H1 (cell line): ENCODE measurements at regions not wholly inside any gene's neighbourhood (a gene's known extent, or its start where the extent isn't known, plus 50 kb on each side); places are given as distances from the start of the nearest gene placed in this dataset.

Experiments
- CREB1 ChIP-seq: IDR thresholded peaks from 2 replicates; pipeline ENCODE4 v1.6.1; 2012; ENCODE audit warnings: inconsistent platforms
- GTF2F1 ChIP-seq: IDR thresholded peaks from 2 replicates; pipeline ENCODE4 v1.6.1; 2012; ENCODE audit warnings: low read depth, low read length, improper control_type of control experiment, borderline replicate concordance
- HDAC2 ChIP-seq, 2 experiments: fragments of 300-600 bp in 1 of 2; sonication (generic) in 1 of 2; IDR thresholded peaks; 2 replicates each; pipeline ENCODE4 v1.6.1; 2011 to 2012; ENCODE audit warnings: low read depth in 2 of 2, low read length in 2 of 2, mild to moderate bottlenecking in 2 of 2, moderate library complexity in 2 of 2, borderline replicate concordance in 1 of 2, inconsistent platforms in 1 of 2
- KDM4A ChIP-seq: IDR thresholded peaks from one replicate; pipeline ENCODE4 v1.7.1; 2012; ENCODE audit warnings: low read depth, mild to moderate bottlenecking, moderate library complexity, low read length, inconsistent platforms; ENCODE audit not compliant: severe bottlenecking
- PHF8 ChIP-seq: fragments of 200-600 bp; sonication (generic); conservative IDR thresholded peaks from 2 replicates; pipeline ENCODE4 v1.7.1; 2012; ENCODE audit warnings: low read depth, mild to moderate bottlenecking, inconsistent platforms, low read length, moderate library complexity
- SP1 ChIP-seq: IDR thresholded peaks from 2 replicates; pipeline ENCODE4 v1.6.1; 2011; ENCODE audit warnings: low read depth, low read length
- SRF ChIP-seq: IDR thresholded peaks from 2 replicates; pipeline ENCODE4 v1.6.1; 2011; ENCODE audit warnings: mild to moderate bottlenecking, low read depth, low read length, moderate library complexity
- SUZ12 ChIP-seq: fragments of 200-600 bp; sonication (generic); IDR thresholded peaks from 2 replicates; pipeline ENCODE4 v1.6.1; 2012; ENCODE audit warnings: mild to moderate bottlenecking, inconsistent platforms, low read length, moderate library complexity, mixed read lengths
- TAF1 ChIP-seq: IDR thresholded peaks from 2 replicates; pipeline ENCODE4 v1.6.1; 2011; ENCODE audit warnings: mild to moderate bottlenecking, low read depth, low read length
- TF ChIP-seq, protein P1 (sequence below): IDR thresholded peaks from 2 replicates; pipeline ENCODE4 v1.6.1; 2011; ENCODE audit warnings: low read depth, mild to moderate bottlenecking, low read length; ENCODE audit not compliant: insufficient read depth

DNA sequence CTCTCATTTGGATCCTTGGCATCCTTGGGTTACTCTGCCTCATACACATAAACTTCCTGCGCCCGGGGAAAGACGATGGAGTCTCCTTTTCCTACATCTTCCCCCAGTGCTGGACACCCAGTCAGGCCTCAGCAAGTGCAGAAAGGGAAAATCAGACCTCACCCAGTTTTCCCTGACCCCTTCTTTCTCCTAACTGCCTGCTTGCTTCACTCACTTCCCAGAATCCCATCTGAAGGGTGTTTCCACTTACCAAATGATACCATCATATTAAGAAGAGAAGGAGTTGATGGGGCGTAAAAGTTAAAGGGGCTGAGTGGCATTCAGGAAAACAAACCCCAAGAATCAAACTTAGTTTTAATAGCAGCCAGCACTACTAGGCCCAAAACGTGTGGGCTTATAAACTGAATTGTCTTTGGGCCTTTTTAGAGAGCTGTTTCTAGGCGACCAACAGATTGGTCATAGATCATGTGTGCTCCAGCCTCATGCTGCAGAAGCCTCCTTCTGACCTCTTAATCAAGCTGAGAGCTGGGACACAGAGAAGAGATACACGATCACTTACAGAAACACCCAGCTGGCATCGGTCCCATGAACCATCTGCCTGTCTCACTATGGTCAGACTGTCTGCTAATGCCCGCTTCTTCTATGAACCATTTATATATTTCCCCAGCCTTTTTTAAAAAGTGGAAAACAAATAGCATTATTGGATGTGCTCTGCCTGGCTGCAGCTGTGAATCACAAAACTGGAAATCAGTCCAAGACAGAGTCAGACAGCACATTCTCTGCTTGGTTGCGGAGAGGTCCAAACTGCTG lies 165.7 kb upstream of the SLC14A2 start (continued):
- no peak for TF ChIP-seq HDAC2 (IDR thresholded peaks at IDR 0.05; ENCODE audit: borderline replicate concordance in 1 of 2, low read depth in 2 of 2, low read length in 2 of 2)
- TF ChIP-seq KDM4A = no peak
- TF ChIP-seq, protein P1, sequence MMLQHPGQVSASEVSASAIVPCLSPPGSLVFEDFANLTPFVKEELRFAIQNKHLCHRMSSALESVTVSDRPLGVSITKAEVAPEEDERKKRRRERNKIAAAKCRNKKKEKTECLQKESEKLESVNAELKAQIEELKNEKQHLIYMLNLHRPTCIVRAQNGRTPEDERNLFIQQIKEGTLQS = no peak
- no peak for TF ChIP-seq SP1
- no peak for TF ChIP-seq PHF8
- no peak for TF ChIP-seq CREB1
- no peak for TF ChIP-seq SRF
- TF ChIP-seq SUZ12 = no peak
- no peak for TF ChIP-seq TAF1
- TF ChIP-seq GTF2F1 = no peak
